Embryonic facial prominence (tissue), 1 donor: ENCODE measurements at regions not wholly inside any gene's neighbourhood (a gene's known extent, or its start where the extent isn't known, plus 50 kb on each side); places are given as distances from the start of the nearest gene placed in this dataset.
"Not testable (repeated sequence)": the region's sequence is repeated elsewhere in the genome, so short reads cannot be mapped to it uniquely, and the experiment has no call there.

Experiments
- DNase-seq: peaks from one replicate; pipeline ENCODE4 v3.0.0-alpha.2; 2016; ENCODE audit errors: extremely low spot score

DNA sequence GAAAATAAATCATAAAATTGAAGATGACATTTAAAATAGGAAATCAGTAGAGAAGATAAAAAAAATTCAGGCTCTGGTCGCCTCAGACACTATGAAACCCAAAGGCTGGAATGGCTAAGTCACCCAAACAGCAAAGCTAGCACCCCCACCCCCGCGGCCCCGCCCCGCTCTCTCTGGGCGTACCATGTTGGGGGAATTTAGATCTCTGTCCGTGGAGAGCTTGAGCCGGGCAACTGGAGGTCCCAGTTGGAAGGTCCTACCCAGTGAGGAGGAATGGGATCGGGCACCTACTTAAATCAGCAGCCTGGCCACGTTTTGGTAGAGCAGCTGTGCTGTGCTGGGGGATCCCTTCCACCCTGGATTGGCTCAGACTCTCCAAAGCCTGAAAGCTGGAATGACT is 150.6 kb upstream of the ANKRD55 start:
- no peak for DNase-seq

GRCh38 chr5:56382896-56383295 is 149.8 kb upstream of the ANKRD55 start:
- DNase-seq, result no peak

GRCh38 chr5:56377573-56377972 is 144.4 kb upstream of the ANKRD55 start:
- DNase-seq, result no peak

- DNase-seq, result no peak
Observed at GRCh38 chr5:56376128-56376527, 143.0 kb upstream of the ANKRD55 start.

DNA sequence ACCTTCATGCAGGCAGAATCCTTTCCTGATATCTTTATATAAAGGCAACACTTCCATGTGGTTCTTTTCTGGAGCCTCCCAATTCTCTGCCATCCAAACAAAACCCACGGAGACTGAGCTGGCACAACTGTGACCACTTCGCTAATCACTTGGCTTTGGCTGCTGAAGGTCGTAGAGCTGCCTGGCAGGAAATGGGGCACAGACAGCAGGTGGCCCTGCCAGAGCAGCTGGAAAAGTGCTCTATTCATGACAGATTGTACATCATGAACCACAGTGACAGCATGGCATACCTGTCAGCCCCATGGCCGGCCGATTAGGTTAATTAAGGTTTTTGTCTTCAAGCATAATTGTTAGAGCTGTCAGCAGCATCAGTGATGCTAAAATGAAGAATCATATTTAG is 141.9 kb upstream of the ANKRD55 start:
- DNase-seq, result no peak

DNA sequence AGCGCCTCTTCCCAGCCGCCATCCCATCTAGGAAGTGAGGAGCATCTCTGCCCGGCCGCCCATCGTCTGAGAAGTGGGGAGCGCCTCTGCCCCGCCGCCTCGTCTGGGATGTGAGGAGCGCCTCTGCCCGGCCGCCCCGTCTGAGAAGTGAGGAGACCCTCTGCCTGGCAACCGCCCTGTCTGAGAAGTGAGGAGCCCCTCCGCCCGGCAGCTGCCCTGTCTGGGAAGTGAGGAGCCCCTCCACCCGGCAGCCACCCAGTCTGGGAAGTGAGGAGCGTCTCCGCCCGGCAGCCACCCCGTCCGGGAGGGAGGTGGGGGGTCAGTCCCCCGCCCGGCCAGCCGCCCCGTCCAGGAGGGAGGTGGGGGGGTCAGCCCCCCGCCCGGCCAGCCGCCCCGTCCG is 139.4 kb upstream of the ANKRD55 start:
- not testable (repeated sequence) for DNase-seq

GRCh38 chr5:56369361-56369811 is 136.3 kb upstream of the ANKRD55 start:
- DNase-seq, result no peak

- DNase-seq, result no peak
Observed at GRCh38 chr5:56367748-56368147, 134.6 kb upstream of the ANKRD55 start.

DNA sequence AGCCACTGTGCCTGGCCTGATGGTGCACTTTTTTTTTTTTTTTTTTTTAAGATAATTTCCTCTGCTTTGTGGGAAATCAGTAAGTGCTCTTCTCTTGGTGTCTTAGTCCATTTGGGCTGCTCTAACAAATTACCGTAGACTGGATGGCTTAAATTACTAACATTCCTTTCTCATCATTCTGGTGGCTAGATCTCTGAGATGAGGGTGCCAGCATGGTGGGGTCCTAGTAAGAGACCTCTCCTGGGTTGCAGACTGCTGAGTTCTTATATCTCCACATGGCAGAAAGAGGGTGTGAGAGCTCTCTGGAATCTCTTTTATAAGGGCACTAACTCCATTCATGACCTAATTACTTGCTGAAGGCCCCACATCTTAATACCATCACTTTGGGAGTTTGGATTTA is 133.9 kb upstream of the ANKRD55 start:
- no peak for DNase-seq

GRCh38 chr5:56361398-56361797 is 128.3 kb upstream of the ANKRD55 start:
- DNase-seq, result no peak

DNA sequence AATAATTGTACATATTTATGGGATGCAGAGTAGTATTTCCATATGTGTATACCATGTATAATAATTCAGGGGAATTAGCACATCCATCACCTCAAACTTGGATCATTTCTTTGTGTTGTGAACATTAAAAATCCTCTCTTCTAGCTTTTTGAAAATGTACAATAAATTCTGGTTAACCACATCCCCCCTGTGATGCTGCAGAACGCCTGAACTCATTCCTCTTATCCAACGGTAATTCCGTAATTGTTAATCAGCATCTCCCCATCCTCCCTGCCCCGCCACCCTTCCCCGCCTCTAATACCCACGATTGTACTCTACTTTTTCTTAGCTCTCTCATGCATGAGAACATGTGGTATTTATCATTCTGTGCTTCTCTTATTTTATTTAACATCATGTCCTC is 127.7 kb upstream of the ANKRD55 start:
- no peak for DNase-seq

DNA sequence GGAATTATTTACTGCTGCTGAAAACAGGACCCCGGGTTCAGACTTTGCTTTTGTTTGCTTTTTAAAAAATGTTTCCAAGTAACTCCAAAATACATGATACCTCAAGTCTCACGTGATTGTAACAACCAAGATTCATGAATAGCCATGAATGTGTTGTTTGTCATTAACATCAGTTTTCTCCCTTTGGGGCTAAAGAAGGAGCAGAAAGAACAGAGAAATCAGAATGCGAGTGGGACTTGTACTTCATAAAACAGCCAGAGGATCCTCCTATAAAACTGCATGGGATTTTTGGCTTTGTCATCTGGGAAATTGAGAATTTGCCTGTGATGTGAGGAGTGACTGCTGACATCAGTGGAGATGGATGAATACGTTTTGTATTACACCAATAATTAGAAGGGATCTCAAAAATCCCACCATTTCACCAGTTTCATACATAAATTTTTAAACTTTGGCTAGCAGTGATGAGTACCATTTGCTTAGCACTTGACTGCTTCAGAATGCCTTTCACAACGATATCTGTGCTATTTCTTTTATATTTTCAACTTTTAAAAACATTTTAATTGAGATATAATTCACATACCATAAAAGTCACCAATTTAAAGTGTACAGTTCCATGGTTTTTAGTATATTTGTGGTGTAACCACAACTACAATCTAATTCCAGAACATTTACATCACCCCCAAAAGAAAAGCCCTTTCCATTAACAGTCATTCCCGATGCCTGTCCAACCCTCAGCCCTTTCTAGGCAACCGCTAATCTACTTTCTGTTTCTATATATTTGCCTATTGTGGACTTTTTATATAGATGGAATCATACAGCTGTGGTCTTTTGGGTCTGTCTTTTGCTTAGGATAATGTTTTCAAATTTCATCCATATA is 126.9 kb upstream of the ANKRD55 start:
- no peak for DNase-seq

DNA sequence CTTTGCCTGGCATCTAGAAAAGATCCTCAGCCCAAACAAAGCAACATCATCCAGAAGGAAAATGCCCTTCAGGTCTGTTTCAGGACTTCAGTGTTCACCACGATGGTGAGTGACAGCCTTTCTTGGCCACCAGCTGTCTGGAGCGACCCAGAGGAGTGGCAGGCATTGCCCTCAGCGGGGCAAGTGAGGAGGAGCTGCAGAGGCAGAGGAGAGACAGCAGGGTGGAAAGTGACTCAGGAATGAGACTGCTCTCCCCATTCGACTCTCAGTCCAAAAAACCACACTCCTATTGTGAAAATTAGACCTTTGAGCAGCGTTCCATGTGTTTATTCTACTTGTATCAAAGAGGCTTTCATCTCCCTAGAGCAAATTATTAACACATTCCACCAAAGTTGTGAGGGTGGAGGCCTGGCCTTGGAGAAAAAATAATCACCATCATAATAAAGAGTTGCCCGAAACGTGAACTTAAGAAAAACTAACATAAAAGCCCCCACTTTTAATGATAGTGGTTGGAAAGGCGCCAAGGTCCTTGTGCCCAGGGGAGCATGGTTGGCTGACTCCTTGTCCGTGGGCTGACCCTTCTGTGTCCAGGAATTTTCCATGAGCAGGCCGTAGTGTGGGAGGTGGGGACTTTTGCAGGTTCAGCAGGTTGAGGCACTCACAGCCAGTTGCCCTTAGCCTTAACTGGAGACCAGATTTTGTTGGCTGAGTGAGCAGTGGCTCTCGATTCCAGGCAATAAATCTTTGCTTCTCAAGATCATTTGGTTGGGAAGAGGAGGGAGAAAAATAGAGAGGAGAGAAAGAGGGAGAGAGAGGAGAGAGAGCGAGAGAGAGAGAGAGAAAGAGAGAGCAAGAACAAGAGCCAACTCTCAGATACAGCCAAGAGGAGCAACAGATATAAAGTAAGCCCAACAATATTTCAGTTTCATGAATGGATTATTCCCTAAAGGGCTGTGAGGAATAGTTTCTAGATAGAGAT is 125.9 kb upstream of the ANKRD55 start:
- DNase-seq, result no peak

GRCh38 chr5:56358046-56358445 is 124.9 kb upstream of the ANKRD55 start:
- no peak for DNase-seq

DNA sequence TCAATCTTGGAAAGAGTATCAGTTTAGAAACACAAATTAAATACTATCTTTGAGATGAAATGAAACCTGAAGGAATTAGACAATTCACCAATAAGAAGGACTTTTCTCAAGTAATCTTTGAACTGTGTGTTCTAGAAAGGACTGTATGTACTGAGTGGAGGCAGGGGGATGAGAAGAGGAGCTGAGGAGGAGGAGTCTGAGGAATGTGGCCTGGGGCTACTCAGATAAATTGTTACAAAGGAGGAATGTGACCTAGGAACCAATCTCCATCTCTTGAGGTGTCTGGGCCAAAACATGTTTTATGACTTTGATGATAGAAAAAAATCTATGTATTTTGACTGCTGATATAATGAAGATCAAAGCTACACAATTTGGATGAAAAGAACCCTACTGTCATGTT is 124.3 kb upstream of the ANKRD55 start:
- DNase-seq, result no peak

DNA sequence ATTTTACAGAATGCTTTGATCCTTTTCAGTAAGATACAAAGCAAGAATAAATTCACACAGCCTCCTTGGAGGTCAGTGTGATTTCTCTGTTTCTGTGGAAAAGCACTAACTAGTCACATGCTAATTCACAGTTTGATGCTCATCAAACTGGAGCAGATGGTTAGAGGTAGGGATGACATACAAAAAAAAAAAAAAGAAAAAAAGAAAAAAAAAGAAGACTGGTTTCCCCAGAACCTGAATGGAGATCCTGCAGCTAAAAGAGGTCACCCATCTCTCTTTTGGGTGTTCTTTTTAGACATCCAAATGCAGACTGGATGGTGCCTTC is 123.7 kb upstream of the ANKRD55 start:
- no peak for DNase-seq

GRCh38 chr5:56356121-56356835 is 123.1 kb upstream of the ANKRD55 start:
- DNase-seq, result no peak

GRCh38 chr5:56354836-56355235 is 121.7 kb upstream of the ANKRD55 start:
- DNase-seq, result no peak

GRCh38 chr5:56352808-56353590 is 119.9 kb upstream of the ANKRD55 start:
- DNase-seq, result no peak

- DNase-seq, result no peak
Observed at GRCh38 chr5:56350597-56351170, 117.6 kb upstream of the ANKRD55 start.
